ENCODE measurements at regions not wholly inside any gene's neighbourhood (a gene's known extent, or its start where the extent isn't known, plus 50 kb on each side); places are given as distances from the start of the nearest gene placed in this dataset.

DNA sequence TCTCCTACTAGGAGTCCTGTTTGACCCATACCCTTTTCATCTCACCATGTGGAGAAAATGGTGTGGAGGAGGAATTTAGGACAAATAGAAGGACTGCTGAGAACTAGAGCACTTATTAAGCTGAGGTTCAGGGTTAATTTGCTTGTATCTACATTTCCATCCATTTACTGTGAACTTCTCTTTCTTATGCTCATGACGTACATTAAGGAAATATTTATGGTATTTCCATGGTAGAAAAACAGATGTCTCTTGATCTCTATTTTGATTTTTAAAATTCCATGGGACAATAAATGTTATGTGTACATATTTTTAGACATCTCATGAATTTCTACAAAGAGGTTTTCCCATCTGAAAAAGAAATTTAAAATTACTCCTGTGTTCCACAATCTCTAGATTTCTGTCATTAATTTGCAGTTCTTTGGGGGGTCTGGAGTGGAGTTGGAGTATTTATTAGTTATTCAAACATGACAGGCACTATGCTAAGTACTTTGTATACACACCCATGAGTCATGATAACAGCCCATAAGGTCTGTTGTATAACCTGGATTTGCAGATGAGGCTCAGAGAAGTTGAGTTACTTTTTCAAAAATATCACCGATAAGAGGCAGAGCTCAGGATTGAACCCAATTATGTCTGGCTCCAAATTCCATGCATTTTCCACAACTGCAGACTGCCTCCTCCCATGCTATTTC lies 112.6 kb downstream of the COPS8 start:
- no peaks in the 10 kb centered on the region for H3K36me3 ChIP-seq
- H3K27ac ChIP-seq = no peak overlapping the region
- H3K4me3 ChIP-seq = no peak overlapping the region
- H3K9ac ChIP-seq = no peak overlapping the region
- H3K9me3 Mint-ChIP-seq = peaks cover 3% of the 10 kb centered on the region
- no peaks in the 10 kb centered on the region for H3F3A ChIP-seq (ENCODE audit: low read depth)
- peaks cover 28% of the 10 kb centered on the region for H3K4me1 Mint-ChIP-seq
- TF ChIP-seq EZH2 (IDR thresholded peaks at IDR 0.05) = no peak
- TF ChIP-seq, protein P1, sequence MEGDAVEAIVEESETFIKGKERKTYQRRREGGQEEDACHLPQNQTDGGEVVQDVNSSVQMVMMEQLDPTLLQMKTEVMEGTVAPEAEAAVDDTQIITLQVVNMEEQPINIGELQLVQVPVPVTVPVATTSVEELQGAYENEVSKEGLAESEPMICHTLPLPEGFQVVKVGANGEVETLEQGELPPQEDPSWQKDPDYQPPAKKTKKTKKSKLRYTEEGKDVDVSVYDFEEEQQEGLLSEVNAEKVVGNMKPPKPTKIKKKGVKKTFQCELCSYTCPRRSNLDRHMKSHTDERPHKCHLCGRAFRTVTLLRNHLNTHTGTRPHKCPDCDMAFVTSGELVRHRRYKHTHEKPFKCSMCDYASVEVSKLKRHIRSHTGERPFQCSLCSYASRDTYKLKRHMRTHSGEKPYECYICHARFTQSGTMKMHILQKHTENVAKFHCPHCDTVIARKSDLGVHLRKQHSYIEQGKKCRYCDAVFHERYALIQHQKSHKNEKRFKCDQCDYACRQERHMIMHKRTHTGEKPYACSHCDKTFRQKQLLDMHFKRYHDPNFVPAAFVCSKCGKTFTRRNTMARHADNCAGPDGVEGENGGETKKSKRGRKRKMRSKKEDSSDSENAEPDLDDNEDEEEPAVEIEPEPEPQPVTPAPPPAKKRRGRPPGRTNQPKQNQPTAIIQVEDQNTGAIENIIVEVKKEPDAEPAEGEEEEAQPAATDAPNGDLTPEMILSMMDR (IDR thresholded peaks at IDR 0.05) = no peak
- TF ChIP-seq EZH2phosphoT487 (IDR thresholded peaks at IDR 0.05) = no peak
- H3K27me3 Mint-ChIP-seq (ENCODE audit: insufficient read depth, low read depth) = peaks cover 2% of the 10 kb centered on the region
- H3K36me3 Mint-ChIP-seq = no peaks in the 10 kb centered on the region
- no peaks in the 10 kb centered on the region for H4K20me1 ChIP-seq (ENCODE audit: low read depth)
- no peaks in the 10 kb centered on the region for H3K9me3 ChIP-seq (ENCODE audit: low read depth)
- no peak overlapping the region for H3K4me2 ChIP-seq
- H3K4me1 ChIP-seq = no peaks in the 10 kb centered on the region
- no peak for DNase-seq (ENCODE audit: low spot score)
- H2AFZ ChIP-seq (replicated peaks) = no peak overlapping the region
- H3K27me3 ChIP-seq = no peaks in the 10 kb centered on the region
- no peaks in the 10 kb centered on the region for H3K79me2 ChIP-seq (ENCODE audit: low read depth)
- no peak overlapping the region for H3K4me3 Mint-ChIP-seq
- H3K27ac Mint-ChIP-seq = no peak overlapping the region

DNA sequence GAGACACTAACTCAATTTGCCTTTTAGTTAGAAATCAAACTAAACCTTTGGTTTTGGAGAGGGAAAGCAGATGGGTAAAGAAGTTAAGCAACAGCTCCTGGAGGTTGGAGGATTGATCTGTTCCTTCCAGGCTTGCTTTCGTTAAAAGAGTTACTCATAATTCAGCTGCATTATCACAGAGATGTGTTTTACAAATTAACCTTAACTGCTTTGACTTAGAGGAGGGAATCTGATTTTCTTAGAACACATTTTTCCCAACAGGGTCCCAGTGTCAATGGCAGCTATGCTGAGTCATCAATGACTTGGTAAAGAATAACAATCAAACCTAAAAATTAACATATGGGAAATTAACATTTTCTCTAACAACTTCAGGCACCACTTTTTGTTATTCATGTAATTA lies 113.4 kb downstream of the COPS8 start:
- Histone ChIP-seq H3F3A (ENCODE audit: low read depth) (no peaks in the 10 kb centered on the region), H3K4me3 (no peak overlapping the region), H3K4me2 (no peak overlapping the region), H3K4me1 (no peaks in the 10 kb centered on the region), H3K27me3 (no peaks in the 10 kb centered on the region), H3K27ac (no peak overlapping the region), H4K20me1 (ENCODE audit: low read depth) (no peaks in the 10 kb centered on the region), H3K9me3 (ENCODE audit: low read depth) (no peaks in the 10 kb centered on the region), H2AFZ (replicated peaks) (no peak overlapping the region), H3K9ac (no peak overlapping the region), H3K79me2 (ENCODE audit: low read depth) (no peaks in the 10 kb centered on the region), H3K36me3 (no peaks in the 10 kb centered on the region)
- Mint-ChIP-seq H3K4me1 (peaks cover 28% of the 10 kb centered on the region), H3K9me3 (peaks cover 3% of the 10 kb centered on the region), H3K27ac (no peak overlapping the region), H3K36me3 (no peaks in the 10 kb centered on the region), H3K27me3 (ENCODE audit: insufficient read depth, low read depth) (peaks cover 2% of the 10 kb centered on the region), H3K4me3 (no peak overlapping the region)
- TF ChIP-seq EZH2 (IDR thresholded peaks at IDR 0.05) (no peak), EZH2phosphoT487 (IDR thresholded peaks at IDR 0.05) (no peak)
- TF ChIP-seq, protein P1 (IDR thresholded peaks at IDR 0.05) = no peak
- no peak for DNase-seq (ENCODE audit: low spot score)

DNA sequence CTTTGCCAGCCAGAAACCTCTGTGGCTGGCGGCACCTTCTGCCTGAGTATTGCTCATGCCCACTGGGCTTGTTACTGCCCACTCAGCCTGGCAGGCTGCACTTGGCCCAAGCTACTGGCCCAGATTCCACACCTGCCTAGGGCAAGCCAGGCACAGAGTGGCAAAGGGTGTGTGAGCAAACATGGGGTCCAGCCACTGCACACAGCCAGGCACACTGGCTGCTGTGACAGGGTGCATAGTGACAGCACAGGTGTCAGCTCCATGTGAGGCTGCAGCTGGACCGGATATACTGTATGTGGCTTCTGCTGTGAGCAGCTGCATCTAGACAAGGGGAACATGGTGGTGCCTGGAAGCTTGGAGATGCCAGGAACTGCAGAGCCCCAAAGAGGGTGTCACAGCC lies 113.9 kb downstream of the COPS8 start:
- Histone ChIP-seq H3K4me1 (no peaks in the 10 kb centered on the region), H3K4me2 (no peak overlapping the region), H3K9ac (no peak overlapping the region), H3K9me3 (ENCODE audit: low read depth) (no peaks in the 10 kb centered on the region), H2AFZ (replicated peaks) (no peak overlapping the region), H4K20me1 (ENCODE audit: low read depth) (no peaks in the 10 kb centered on the region), H3F3A (ENCODE audit: low read depth) (no peaks in the 10 kb centered on the region), H3K79me2 (ENCODE audit: low read depth) (no peaks in the 10 kb centered on the region), H3K27me3 (no peaks in the 10 kb centered on the region), H3K36me3 (no peaks in the 10 kb centered on the region), H3K4me3 (no peak overlapping the region), H3K27ac (no peak overlapping the region)
- Mint-ChIP-seq H3K27ac (no peak overlapping the region), H3K27me3 (ENCODE audit: insufficient read depth, low read depth) (peaks cover 2% of the 10 kb centered on the region), H3K9me3 (peaks cover 3% of the 10 kb centered on the region), H3K4me1 (peaks cover 30% of the 10 kb centered on the region), H3K36me3 (no peaks in the 10 kb centered on the region), H3K4me3 (no peak overlapping the region)
- no peak for TF ChIP-seq EZH2phosphoT487 (IDR thresholded peaks at IDR 0.05)
- TF ChIP-seq, protein P1 (IDR thresholded peaks at IDR 0.05) = no peak
- no peak for TF ChIP-seq EZH2 (IDR thresholded peaks at IDR 0.05)
- DNase-seq (ENCODE audit: low spot score) = no peak

All from neural progenitor cell (in vitro differentiated cells).